ENCODE measurements at regions not wholly inside any gene's neighbourhood (a gene's known extent, or its start where the extent isn't known, plus 50 kb on each side); places are given as distances from the start of the nearest gene placed in this dataset.
"Not testable (repeated sequence)": the region's sequence is repeated elsewhere in the genome, so short reads cannot be mapped to it uniquely, and the experiment has no call there.

- no peak for TF ChIP-seq CTCF (IDR thresholded peaks at IDR 0.05; ENCODE audit: low read depth, low read length, missing control alignments)
- in situ Hi-C loops (cut with HindIII; ENCODE audit: low sequenced_read_pairs): no loop called here
- H3K4me3 ChIP-seq (ENCODE audit: low read depth, low read length): no peak overlapping the region
- no peak for DNase-seq (ENCODE audit: low read depth)
These were observed 797.2 kb downstream of the BCKDHB start for GRCh38 chr6:80903711-80904110.

GRCh38 chr6:80886475-80886874 lies 780.0 kb downstream of the BCKDHB start:
- no peak overlapping the region for H3K4me3 ChIP-seq (ENCODE audit: low read depth, low read length)
- in situ Hi-C loops (cut with HindIII; ENCODE audit: low sequenced_read_pairs): no loop called here
- no peak for TF ChIP-seq CTCF (IDR thresholded peaks at IDR 0.05; ENCODE audit: low read depth, low read length, missing control alignments)
- DNase-seq (ENCODE audit: low read depth): no peak

GRCh38 chr6:80872951-80873308 lies 766.5 kb downstream of the BCKDHB start:
- no peak overlapping the region for H3K4me3 ChIP-seq (ENCODE audit: low read depth, low read length)
- no peak for TF ChIP-seq CTCF (IDR thresholded peaks at IDR 0.05; ENCODE audit: low read depth, low read length, missing control alignments)
- in situ Hi-C loops (cut with HindIII; ENCODE audit: low sequenced_read_pairs): no loop called here
- DNase-seq (ENCODE audit: low read depth): no peak

GRCh38 chr6:80872199-80872950 lies 765.9 kb downstream of the BCKDHB start:
- no peak for TF ChIP-seq CTCF (IDR thresholded peaks at IDR 0.05; ENCODE audit: low read depth, low read length, missing control alignments)
- in situ Hi-C loops (cut with HindIII; ENCODE audit: low sequenced_read_pairs): no loop called here
- no peak overlapping the region for H3K4me3 ChIP-seq (ENCODE audit: low read depth, low read length)
- peak; percentile 72 for DNase-seq (ENCODE audit: low read depth)

GRCh38 chr6:80862756-80863155 lies 756.3 kb downstream of the BCKDHB start:
- no peak for DNase-seq (ENCODE audit: low read depth)
- no peak overlapping the region for H3K4me3 ChIP-seq (ENCODE audit: low read depth, low read length)
- in situ Hi-C loops (cut with HindIII; ENCODE audit: low sequenced_read_pairs): no loop called here
- no peak for TF ChIP-seq CTCF (IDR thresholded peaks at IDR 0.05; ENCODE audit: low read depth, low read length, missing control alignments)

GRCh38 chr6:80860107-80860506 lies 753.6 kb downstream of the BCKDHB start:
- TF ChIP-seq CTCF (IDR thresholded peaks at IDR 0.05; ENCODE audit: low read depth, low read length, missing control alignments): no peak
- H3K4me3 ChIP-seq (ENCODE audit: low read depth, low read length): no peak overlapping the region
- DNase-seq (ENCODE audit: low read depth): no peak
- in situ Hi-C loops (cut with HindIII; ENCODE audit: low sequenced_read_pairs): no loop called here

GRCh38 chr6:80847973-80848372 lies 741.5 kb downstream of the BCKDHB start:
- DNase-seq (ENCODE audit: low read depth); in situ Hi-C loops (cut with HindIII; ENCODE audit: low sequenced_read_pairs); H3K4me3 ChIP-seq (ENCODE audit: low read depth, low read length): not testable (repeated sequence)
